Kidney (tissue), 13 donors: ENCODE measurements at regions not wholly inside any gene's neighbourhood (a gene's known extent, or its start where the extent isn't known, plus 50 kb on each side); places are given as distances from the start of the nearest gene placed in this dataset.
"Not testable (repeated sequence)": the region's sequence is repeated elsewhere in the genome, so short reads cannot be mapped to it uniquely, and the experiment has no call there.

Source experiments
- DNase-seq, 5 donors: peaks; one replicate each; pipeline ENCODE4 v3.0.0-alpha.2; 2013 to 2020
- FAIRE-seq: peaks from 2 replicates; lab custom pipeline; 2012; peaks lifted over from hg19 to GRCh38; lab: Jason Lieb, UNC
- H3K27ac ChIP-seq, 2 donors: one replicate each; pipeline ENCODE4 v1.7.0; 2013; ENCODE audit warnings: low read depth in 2 of 2, low read length in 2 of 2, inconsistent platforms in 1 of 2
- H3K27me3 ChIP-seq: one replicate; pipeline ENCODE4 v1.7.1; 2013; ENCODE audit warnings: low read length, inconsistent platforms; ENCODE audit not compliant: control insufficient read depth, insufficient read depth
- H3K36me3 ChIP-seq, 3 donors: one replicate each; pipeline versions ENCODE4 v1.7.0 to v1.7.1; 2013; ENCODE audit warnings: low read length in 3 of 3, control low read depth in 1 of 3, inconsistent platforms in 1 of 3; ENCODE audit not compliant: insufficient read depth in 3 of 3, control insufficient read depth in 2 of 3
- H3K4me1 ChIP-seq, 3 donors: one replicate each; pipeline versions ENCODE4 v1.7.0 to v1.7.1; 2013; ENCODE audit warnings: low read length in 3 of 3, inconsistent platforms in 1 of 3, low read depth in 1 of 3; ENCODE audit not compliant: control insufficient read depth in 2 of 3, insufficient read depth in 2 of 3
- H3K4me3 ChIP-seq, 3 donors: one replicate each; pipeline versions ENCODE4 v1.7.0 to v1.8.1; 2013; ENCODE audit warnings: low read length in 3 of 3, control low read depth in 1 of 3, inconsistent platforms in 1 of 3
- H3K9ac ChIP-seq, 3 donors: one replicate each; pipeline versions ENCODE4 v1.7.0 to v1.7.1; 2013; ENCODE audit warnings: low read length in 3 of 3, control low read depth in 1 of 3, inconsistent platforms in 1 of 3
- H3K9me3 ChIP-seq, 3 donors: one replicate each; pipeline versions ENCODE4 v1.7.0 to v1.7.1; 2013; ENCODE audit warnings: low read length in 3 of 3, control low read depth in 1 of 3, inconsistent platforms in 1 of 3; ENCODE audit not compliant: control insufficient read depth in 2 of 3, insufficient read depth in 1 of 3
- intact Hi-C: fragments of 100-400 bp; cut with DNase I; formaldehyde crosslinking; loops from one replicate; pipeline ENCODE4 v1.11.1; 2022
- TF ChIP-seq, protein P1 (sequence below): IDR thresholded peaks from 3 replicates; pipeline ENCODE4 v1.5.1; 2012; ENCODE audit warnings: mild to moderate bottlenecking, moderate library complexity, borderline replicate concordance; ENCODE audit not compliant: insufficient read depth; ENCODE audit errors: extremely low read depth
- donor health status: control.
- donor health status: control.
- donor health status: control.
- donor health status: control.
- donor health status: control.
- donor health status: DM: yes; HTN: yes; CAD: no.
- donor health status: Normal renal cell carcinoma (clear cell type).

- Histone ChIP-seq H3K9me3 (peaks cover 0 to 6% (median 0%) of the 10 kb centered on the region in 3 donors), H3K27me3 (no peaks in the 10 kb centered on the region), H3K9ac (no peak overlapping the region), H3K4me3 (no peak overlapping the region), H3K27ac (no peak overlapping the region), H3K4me1 (no peaks in the 10 kb centered on the region), H3K36me3 (no peaks in the 10 kb centered on the region)
- intact Hi-C loops = no loop called here
- no peak for FAIRE-seq
- no peak for DNase-seq
- TF ChIP-seq, protein P1, sequence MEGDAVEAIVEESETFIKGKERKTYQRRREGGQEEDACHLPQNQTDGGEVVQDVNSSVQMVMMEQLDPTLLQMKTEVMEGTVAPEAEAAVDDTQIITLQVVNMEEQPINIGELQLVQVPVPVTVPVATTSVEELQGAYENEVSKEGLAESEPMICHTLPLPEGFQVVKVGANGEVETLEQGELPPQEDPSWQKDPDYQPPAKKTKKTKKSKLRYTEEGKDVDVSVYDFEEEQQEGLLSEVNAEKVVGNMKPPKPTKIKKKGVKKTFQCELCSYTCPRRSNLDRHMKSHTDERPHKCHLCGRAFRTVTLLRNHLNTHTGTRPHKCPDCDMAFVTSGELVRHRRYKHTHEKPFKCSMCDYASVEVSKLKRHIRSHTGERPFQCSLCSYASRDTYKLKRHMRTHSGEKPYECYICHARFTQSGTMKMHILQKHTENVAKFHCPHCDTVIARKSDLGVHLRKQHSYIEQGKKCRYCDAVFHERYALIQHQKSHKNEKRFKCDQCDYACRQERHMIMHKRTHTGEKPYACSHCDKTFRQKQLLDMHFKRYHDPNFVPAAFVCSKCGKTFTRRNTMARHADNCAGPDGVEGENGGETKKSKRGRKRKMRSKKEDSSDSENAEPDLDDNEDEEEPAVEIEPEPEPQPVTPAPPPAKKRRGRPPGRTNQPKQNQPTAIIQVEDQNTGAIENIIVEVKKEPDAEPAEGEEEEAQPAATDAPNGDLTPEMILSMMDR = no peak
Measured at GRCh38 chr5:125070961-125071360, 324.5 kb upstream of the ZNF608 start.

DNA sequence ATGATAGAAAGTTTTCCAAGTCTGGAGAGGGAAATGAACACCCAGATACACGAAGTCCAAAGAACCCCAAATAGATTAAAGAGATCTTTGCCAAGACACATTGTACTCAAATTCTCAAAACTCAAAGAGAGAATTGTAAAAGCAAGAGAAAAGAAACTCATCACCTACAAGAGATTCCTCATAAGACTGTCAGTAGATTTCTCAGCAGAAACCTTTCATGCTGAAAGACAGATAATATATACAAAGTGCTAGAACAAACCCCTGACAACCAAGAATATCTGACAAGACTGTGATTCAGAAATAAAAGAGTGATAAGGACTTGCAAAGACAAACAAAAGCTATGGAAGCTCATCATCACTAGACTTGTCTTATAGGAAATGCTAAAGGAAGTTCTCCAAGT lies 326.7 kb upstream of the ZNF608 start:
- FAIRE-seq (no peak), DNase-seq (no peak)
- Histone ChIP-seq H3K9ac (no peak overlapping the region), H3K9me3 (peaks cover 0 to 6% (median 0%) of the 10 kb centered on the region in 3 donors), H3K27me3 (no peaks in the 10 kb centered on the region), H3K27ac (no peak overlapping the region), H3K36me3 (no peaks in the 10 kb centered on the region), H3K4me1 (no peaks in the 10 kb centered on the region), H3K4me3 (no peak overlapping the region)
- intact Hi-C loops = no loop called here
- TF ChIP-seq, protein P1 = no peak

GRCh38 chr5:125075567-125075966 lies 329.1 kb upstream of the ZNF608 start:
- FAIRE-seq (no peak), DNase-seq (no peak)
- H3K27me3 ChIP-seq = no peaks in the 10 kb centered on the region
- H3K4me3 ChIP-seq = no peak overlapping the region
- H3K27ac ChIP-seq = no peak overlapping the region
- TF ChIP-seq, protein P1 = no peak
- peaks cover 0 to 6% (median 0%) of the 10 kb centered on the region in 3 donors for H3K9me3 ChIP-seq
- intact Hi-C loops = no loop called here
- no peak overlapping the region for H3K9ac ChIP-seq
- H3K36me3 ChIP-seq = no peaks in the 10 kb centered on the region
- H3K4me1 ChIP-seq = no peaks in the 10 kb centered on the region

DNA sequence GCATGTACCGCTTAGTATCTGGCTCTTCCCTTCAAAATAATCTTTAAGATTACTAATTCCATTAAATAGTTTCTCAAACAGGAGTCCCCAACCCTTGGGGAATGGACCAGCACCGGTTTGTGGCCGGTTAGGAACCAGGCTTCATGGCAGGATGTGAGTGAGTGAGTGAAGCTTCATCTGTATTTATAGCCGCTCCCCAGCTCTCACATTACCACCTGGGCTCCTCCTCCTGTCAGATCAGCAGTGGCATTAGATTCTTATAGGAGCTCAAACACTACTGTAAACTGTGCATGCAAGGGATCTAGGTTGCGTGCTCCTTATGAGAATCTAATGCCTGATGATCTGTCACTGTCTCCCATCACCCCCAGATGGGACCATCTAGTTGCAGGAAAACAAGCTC lies 332.6 kb upstream of the ZNF608 start:
- H3K9me3 ChIP-seq, H3K4me3 ChIP-seq, H3K36me3 ChIP-seq, FAIRE-seq, DNase-seq, intact Hi-C loops, H3K27ac ChIP-seq, H3K27me3 ChIP-seq, H3K4me1 ChIP-seq, H3K9ac ChIP-seq: not testable (repeated sequence)
